HG03025 (cell line): ENCODE measurements at regions not wholly inside any gene's neighbourhood (a gene's known extent, or its start where the extent isn't known, plus 50 kb on each side); places are given as distances from the start of the nearest gene placed in this dataset.
"Not testable (repeated sequence)": the region's sequence is repeated elsewhere in the genome, so short reads cannot be mapped to it uniquely, and the experiment has no call there.

ENCODE experiments used
- ATAC-seq: cut with Tn5 transposase; IDR thresholded peaks from one replicate; pipeline ENCODE4 v1.9.1; 2021; ENCODE audit warnings: mild to moderate bottlenecking, moderate library complexity; ENCODE audit not compliant: unreplicated experiment, low FRiP score

DNA sequence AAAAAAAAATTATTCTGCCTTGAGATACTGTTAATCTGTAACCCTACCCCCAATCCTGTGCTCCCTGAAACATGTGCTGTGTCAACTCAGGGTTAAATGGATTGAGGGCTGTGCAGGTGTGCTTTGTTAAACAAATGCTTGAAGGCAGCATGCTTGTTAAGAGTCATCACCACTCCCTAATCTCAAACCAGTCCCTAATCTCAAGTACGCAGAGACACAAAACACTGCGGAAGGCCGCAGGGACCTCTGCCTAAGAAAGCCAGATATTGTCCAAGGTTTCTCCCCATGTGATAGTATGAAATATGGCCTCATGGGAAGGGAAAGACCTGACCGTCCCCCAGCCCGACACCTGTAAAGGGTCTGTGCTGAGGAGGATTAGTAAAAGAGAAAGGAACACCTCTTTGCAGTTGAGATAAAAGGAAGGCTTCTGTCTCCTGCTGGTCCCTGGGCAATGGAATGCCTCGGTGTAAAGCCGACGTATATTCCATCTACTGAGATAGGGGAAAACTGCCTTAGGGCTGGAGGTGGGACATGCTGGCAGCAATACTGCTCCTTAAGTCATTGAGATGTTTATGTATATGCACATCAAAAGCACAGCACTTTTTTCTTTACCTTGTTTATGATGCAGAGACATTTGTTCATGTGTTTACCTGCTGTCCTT lies 402.6 kb downstream of the TBC1D32 start:
- not testable (repeated sequence) for ATAC-seq

DNA sequence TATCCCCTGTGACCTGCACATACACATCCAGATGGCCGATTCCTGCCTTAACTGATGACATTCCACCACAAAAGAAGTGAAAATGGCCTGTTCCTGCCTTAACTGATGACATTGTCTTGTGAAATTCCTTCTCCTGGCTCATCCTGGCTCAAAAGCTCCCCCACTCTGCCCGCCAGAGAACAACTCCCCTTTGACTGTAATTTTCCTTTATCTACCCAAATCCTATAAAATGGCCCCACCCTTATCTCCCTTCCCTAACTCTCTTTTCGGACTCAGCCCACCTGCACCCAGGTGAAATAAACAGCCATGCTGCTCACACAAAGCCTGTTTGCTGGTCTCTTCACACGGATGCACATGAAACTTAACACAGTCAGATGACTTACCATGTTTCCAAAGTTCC lies 403.8 kb downstream of the TBC1D32 start:
- not testable (repeated sequence) for ATAC-seq

DNA sequence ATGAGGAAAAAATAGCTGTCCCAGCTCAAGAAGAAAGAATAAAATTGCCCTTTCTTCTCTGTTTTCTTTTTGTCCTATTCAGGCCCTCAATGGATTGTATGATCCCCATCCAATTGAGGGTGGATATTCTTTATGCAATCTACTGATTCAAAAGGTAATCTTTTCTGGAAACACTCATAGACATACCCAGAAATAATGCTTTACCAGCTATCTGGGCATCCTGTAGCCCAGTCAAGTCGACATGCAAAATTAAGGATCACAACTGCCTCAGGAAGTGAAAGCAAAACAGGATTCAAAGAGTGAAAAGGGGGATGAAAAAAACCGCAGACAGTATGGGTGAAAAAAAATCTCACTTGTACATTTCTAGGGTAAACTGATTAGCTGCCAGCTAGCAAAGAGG lies 410.1 kb downstream of the TBC1D32 start:
- no peak for ATAC-seq

DNA sequence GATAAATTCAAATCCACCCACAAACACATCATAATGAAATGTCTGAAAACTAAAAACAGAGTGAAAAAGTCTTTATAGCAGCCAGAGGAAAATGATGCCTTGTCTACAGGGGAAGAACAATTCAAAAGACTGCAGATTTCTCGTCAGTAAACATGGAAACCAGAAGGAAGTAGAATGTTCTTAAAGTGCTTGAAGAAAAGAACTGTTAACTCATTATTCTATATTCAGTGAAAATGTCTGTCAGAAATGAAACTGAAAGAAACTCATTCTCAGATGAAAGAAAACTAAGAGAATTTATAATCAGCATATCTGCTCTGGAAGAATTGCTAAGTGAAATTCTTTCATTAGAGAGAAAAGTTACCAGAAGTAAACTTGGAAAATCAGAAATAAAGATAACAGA lies 416.1 kb downstream of the TBC1D32 start:
- ATAC-seq = no peak

DNA sequence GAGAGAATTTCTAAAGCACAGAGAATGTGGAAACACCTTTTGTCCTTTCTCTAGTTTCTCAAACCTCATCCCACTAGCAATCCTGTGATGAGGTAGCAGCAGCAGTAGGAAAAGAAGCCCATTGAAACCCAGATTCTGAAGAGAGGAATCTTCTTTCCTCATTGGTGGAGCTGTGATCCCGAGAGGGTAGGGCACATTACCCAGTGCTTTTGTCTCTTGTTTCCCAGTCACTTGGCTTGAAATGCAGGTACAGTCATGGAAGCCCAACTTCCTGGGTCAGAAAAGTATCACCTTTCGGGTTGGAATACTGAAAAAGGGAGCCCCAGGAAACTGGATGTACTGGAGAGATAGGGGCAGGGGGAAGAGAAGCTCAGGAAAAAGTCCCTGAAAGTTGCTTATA lies 417.4 kb downstream of the TBC1D32 start:
- no peak for ATAC-seq

DNA sequence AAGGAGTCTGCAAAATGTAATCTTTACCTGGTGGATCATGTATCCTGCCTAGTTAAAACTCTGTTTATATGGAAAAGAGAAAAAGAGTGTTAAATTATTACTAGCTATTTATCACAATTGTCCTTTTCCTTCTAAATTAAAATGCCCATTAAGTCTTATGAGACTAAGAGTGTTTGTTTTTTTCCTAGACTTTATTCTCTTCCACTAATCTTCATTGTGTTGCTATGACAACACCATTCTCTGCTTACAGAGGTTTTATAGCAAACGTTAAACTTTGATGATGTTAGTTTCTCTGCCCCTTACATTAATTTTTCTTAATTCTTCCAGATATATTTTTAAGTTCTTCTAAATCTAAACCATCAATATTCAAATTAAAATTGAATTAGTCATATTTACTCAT lies 420.8 kb downstream of the TBC1D32 start:
- no peak for ATAC-seq

DNA sequence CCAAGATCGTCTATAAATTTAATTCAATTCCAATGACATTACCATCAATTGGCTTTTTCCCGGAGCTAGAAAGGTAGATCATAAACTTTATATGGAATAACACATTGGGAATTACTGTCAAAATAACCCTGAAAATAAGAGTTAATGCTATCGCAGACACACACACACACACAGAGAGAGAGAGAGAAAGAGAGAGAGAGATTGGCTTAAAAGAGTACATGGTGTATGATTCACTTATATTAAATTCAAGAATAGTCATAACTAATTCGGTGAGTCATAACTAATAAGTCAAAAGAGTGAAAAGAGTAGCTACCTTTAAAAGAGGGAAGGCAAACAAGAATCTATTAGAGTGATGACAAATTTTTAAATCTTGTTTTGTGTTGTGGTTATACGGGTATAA lies 425.5 kb downstream of the TBC1D32 start:
- no peak for ATAC-seq

DNA sequence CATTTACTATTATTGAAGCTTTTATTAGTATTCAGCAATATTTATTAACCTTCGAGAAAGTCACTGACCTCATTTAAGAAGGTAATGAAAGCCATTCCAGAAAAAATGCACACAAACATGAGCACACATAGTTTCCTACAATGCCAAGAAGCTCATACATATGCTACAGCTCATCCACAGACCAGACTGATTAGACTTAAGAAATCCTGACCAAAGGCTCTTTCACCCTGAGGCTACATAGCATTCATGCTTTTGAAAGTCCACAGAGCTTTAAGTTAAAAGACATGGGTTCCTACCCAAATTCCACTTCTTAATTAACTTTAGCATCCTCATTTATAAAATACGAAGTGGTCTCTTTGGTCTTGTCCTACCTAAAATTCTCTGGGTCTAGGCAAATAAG lies 430.4 kb downstream of the TBC1D32 start:
- ATAC-seq = no peak

DNA sequence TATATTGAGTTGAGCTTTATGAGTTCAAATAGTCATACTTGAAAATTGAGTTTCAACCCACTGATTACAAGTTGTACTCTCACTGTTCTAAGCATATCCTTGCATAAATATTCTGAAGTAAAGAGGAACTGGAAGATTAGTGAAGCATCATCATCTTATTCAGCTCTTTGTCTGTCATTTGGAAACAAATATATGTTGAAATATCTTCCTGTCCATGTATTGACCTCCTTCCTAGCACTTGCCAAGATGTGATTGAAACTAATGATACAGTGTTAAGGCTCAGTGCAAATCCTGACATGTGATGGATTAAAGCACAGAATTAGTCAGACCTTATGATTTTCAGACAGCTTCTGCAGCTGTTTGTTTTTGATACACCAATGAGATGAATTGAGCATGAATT lies 434.3 kb downstream of the TBC1D32 start:
- no peak for ATAC-seq

DNA sequence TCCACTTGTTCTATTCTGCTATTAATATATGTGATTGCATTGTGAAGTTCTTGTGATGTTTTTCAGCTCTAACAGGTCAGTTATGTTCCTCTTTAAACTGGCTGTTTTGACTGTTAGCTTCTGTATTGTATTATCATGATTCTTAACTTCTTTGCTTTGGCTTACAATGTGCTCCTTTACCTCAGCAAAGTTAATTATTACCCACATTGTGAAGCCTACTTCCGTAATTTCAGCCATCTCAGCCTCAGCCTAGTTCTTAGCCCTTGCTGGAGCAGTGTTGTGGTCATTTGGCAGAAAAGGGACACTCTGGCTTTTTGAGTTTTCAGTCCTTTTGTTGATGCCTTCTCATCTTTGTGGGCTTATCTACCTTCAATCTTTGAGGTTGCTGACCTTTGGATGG lies 440.2 kb downstream of the TBC1D32 start:
- no peak for ATAC-seq

DNA sequence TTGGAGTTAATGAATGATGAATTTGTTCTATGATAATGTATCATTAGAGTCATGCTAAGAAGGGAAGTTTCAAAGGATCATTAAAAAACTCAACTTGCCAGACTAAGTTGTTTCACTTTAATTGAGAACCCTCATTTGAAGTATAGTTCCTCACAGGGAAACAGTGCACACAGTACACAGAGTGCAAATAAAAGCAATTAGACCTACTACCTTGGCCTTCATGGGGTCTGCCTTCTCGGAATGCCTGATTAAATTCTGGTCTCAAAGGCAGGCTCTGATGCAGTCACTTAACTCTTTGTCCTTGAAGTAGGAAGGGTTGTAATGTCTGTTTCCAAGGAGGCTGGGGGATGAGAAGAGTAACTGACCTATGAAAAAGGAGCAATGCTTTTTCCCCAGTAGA lies 457.3 kb downstream of the TBC1D32 start:
- ATAC-seq = no peak

DNA sequence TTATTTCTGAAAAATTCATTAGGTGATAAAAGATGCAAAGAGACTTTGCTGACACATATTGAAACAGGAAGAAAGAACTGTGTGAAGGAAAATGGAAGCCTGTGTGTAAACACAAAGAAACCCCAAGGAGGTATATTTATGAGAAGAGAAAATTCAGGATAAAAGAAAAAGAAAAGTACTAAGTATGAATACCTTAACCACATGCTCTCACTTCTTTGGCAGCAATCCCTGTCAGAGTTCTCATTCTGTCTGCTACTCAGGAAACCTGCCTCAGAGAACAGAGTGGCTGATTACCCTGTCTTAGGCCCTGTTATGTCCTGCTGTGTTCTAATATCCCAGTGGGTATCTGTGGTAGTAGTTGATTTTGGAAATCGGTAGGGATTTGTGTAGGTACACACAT lies 457.9 kb downstream of the TBC1D32 start:
- no peak for ATAC-seq

DNA sequence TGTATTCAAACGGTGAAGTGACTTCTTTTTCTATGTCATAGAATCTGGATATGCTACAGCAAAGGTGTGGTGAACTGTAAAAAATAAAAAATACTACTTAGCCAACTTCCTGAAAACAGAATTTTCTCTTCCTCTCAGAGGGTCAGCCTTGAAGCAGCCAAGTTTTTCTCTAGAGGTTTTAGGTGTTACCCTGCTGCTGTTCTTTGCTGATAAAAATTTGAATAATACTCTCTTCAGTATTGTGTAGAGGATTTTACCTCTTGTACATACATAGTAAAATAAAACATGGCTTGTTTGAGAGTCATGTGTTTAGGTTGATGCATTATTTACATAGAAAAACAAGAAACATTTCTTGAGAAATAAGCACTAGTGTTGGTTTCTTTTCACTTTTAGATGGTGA lies 458.4 kb downstream of the TBC1D32 start:
- ATAC-seq = no peak

DNA sequence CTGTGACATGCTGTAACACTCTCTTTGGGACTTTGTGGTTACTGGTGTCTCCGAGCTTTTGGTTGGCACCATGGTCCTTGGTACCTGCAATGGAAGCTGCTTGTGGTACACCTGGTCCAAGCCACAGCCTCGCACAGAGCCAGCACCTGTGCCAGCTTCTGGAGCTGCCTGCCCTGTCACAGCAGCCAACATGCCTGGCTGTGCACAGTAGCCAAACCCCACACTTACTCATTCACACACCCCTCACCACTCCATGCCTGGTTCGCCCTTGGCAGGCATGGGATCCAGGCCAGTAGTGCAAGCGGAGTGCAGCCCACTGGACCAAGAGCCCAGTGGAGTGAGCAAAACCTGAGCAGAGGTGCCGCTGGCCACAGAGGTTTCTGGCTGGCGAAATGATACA lies 459.9 kb downstream of the TBC1D32 start:
- no peak for ATAC-seq

DNA sequence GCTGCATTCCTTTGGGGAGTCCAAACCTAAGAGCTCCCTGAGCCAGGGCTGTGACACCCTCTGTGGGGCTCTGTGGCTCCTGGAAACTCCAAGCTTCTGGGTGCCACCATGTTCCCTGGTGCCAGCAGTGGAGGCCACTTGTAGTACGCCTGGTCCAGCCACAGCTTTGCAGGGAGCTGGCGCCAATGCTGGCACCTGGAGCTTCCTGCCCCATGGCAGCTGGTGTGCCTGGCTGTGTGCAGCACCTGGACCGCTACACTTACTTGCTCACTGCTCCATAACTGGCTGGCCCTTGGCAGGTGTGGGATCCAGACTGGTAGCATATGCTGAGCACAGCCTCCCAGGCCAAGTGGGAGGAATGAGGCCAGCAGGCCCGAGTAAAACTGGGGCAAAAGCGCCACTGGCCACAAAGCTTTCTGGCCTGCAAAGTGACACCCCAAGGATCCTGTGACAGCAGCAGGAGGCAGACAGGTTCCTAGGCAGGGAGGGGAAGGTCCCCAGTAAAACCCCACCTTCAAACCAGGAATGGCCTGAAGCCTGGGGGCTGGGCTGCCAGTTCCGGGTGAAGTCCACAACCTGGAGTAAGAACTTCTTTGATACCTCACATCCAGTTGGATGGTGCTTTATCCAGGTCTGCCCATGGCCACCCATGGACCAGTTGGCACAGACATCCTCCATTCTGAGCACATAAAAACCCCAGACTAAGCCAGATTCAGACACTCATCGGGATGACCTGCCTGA lies 461.0 kb downstream of the TBC1D32 start:
- ATAC-seq = no peak

DNA sequence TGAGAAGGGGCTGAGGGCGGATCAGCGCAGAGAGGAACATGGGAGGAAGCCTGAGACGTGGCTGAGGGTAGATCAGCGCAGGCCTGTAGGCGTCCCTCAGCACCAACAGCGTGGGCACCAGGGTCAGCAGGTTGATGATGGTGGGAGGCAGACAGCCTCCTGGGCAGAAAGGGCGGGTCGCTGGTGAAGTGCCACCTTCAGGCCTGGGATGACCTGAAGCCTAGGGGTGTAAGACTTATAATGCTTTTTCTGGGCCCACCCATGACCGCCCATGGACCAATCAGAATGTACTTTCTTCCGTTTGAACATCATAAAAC lies 462.1 kb downstream of the TBC1D32 start:
- ATAC-seq = no peak

DNA sequence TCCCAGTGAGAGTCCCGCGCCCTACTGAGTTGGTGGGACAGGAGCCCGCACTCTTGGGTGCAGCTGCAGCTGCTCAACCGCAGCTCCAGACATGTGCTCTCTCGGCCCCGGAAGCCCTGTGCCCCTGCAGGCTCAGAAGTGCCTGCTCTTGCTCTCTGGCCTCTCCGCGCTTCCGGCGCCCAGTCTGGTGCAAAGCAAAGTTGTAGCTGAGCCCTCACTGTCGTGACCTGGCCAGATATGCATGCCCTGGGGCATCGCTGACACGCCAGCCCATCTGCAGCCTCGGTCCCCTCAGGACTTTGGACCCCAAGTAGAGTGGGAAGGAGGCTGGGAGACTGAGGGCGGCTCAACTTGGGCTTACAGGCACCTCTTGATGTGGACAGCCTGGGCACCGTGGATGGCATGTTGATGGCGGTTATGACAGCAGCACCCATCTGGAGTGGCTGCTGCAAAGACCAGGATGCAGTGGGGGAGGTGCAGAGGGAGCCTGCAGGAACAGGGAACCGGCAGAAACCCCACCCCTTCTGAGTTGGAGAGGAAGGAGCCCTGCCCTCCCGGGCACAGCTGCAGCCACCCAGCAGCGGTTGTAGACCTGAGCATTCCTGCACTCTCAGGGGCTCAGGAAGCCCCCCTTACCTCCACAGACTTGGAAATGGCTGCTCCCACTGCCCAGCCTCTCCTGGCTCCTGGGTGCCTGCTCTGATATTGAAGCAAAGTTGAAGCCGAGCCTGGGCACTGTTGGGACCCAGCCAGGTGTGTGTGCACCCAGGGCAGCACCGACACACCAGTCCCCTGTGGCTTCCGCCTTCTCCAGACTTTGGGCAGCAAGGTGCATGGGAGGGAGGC lies 462.6 kb downstream of the TBC1D32 start:
- ATAC-seq = no peak

DNA sequence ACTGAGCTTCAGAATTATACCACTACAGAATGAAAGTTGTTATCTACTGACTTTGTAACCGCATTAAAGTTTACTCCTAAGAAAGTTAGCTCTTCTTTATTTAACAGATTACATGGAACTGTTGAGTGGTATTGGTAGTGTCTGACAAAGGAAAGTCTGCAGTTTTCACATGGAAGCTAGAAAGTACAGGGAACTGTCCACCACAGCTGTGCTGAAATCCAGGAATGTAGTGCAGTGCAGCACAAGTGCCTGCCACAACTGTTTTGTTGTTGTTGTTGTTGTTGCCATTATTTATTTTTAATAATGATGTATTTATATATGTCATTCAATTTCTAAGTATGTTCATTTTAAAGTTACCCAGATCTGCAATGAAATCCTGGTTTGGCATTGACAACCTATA lies 464.9 kb downstream of the TBC1D32 start:
- no peak for ATAC-seq

DNA sequence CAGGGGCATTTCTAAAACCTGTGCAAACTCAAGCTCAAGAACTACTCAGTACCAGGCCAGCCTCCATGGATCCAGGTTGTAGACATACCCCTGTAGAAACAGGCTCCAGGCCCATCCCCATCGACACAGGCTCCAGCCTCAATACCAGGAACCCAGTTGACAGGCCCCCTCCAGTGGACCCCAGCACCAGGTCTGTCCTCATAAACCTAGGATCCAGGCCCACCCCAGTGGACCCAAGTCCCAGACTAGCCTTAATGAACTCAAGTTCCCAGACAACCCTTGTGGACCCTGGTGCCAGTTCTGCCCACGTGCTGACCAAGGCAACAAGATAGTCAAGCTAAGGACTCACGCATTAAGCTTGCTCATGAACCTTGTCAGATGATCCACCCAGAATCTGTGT lies 476.9 kb downstream of the TBC1D32 start:
- no peak for ATAC-seq

DNA sequence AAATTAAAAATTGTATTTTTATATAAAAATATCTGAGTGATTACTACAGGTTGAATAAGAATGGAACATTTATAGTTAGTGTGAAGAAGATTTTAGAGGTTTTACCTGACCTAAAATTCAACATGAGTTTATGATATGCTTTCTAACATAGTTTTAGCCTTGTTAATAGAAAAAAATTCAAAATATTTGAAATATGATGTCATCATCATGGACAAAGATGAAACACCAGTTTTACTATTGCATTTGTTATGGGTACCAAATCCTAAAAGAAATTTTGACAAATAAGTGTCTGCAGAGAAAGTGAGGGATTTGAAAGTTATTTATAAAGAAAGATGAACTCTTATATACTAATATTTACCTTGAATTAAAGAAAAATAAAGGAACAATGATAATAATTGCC lies 479.7 kb downstream of the TBC1D32 start:
- ATAC-seq = no peak

DNA sequence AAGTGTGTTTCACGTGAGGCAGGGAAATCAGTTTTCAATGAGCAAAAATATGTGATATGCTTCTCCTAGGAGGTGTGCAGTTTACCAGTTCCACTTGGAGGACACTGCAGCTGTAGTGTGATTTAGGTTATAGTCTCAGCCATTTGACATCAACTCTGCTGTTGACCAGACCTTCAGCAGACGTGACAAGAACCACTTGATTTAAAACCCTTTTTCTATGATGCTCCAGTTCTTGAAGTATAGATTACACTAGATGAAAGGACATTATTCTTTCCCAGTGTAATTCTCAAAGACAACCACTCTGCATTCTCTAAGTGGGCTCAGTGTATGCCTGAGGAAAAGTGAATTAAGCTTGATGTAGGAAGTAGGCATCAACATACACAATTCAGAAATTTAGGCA lies 480.8 kb downstream of the TBC1D32 start:
- no peak for ATAC-seq
